GM19395 (cell line): ENCODE measurements at regions not wholly inside any gene's neighbourhood (a gene's known extent, or its start where the extent isn't known, plus 50 kb on each side); places are given as distances from the start of the nearest gene placed in this dataset.

Experiments
- ATAC-seq: cut with Tn5 transposase; IDR thresholded peaks from one replicate; pipeline ENCODE4 v1.9.1; 2021; ENCODE audit warnings: mild to moderate bottlenecking, moderate library complexity; ENCODE audit not compliant: unreplicated experiment

- ATAC-seq = no peak
Observed at GRCh38 chr1:187871177-187871845, 1042.6 kb downstream of the PLA2G4A start.

GRCh38 chr1:187872550-187872949, 1043.8 kb downstream of the PLA2G4A start:
- ATAC-seq = no peak

GRCh38 chr1:187873126-187873525, 1044.4 kb downstream of the PLA2G4A start:
- ATAC-seq = no peak

GRCh38 chr1:187876775-187877174, 1048.0 kb downstream of the PLA2G4A start:
- ATAC-seq = no peak

DNA sequence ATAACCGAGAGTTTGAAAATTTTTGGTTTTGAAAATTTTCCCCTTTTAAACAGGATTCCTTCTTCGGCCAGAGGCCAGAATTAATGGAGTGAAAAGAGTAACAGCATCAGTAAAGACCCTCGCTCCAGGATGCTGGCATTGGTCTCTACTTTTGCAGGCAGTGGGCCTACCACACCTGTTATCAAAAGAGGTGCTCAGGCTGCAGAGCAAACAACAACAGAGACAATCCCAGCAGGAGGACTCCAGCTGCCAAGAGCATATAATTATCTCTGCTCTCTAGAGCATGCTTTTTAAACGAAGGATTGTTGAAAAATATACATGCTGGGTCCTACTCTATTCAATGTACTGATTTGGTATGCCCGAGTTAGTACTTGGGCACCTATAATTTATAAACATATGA, 1048.5 kb downstream of the PLA2G4A start:
- no peak for ATAC-seq

GRCh38 chr1:187878883-187879282, 1050.1 kb downstream of the PLA2G4A start:
- no peak for ATAC-seq

DNA sequence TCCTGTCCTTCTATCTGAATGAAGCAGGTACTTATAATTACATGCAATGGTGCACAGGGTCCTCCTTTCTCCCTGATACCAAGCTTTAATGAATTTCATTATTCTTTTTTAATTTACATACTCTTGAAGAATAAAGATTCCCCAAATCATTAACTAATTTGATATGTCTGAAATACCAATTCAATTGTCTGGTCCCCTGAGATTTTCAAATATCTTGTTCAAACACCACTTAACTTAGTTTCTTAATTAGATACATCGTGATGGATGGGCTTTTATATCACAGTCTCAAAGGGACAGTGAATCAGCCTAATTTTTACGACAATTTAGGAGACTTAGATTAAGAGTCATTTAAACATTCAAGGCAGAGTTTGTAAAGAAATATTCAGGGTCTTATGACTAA, 1054.6 kb downstream of the PLA2G4A start:
- no peak for ATAC-seq

- no peak for ATAC-seq
Observed at GRCh38 chr1:187891993-187892682, 1063.4 kb downstream of the PLA2G4A start.

DNA sequence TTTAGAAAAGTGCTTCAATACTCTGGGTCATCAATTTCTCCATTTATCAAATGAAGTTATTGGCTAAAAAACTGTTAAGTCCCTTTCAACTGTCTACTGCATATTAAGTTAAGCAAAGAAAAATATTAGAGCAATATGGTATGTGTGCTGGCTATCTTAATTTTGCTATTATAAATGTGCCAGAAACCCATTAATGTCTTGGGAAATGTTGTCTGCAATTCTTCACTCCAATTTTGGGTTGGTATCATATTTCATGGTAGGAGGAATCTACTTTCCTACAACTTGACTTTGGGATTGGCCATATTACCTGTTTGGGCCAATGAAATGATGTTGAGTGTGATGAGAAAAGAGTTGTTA, 1063.9 kb downstream of the PLA2G4A start:
- ATAC-seq = no peak

DNA sequence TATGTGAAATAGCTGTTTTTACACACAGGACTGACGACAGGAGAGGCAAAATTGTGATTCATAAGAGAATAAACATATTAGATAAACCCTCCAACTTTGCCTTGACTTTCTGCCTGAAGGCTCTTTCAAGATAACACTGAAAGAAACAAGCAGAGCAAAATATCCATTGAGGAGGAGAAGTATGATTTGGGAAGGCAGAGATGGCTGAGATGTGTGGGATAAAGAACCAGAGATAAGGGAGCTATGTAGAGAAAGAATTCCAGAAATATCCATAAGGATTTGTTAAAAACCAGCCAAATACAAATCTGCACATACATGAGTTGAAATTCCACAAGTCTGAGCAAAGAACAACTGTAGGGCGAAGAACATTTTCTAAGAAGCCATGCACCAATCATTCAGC, 1064.7 kb downstream of the PLA2G4A start:
- ATAC-seq = no peak

- no peak for ATAC-seq
Observed at GRCh38 chr1:187894349-187894748, 1065.6 kb downstream of the PLA2G4A start.

DNA sequence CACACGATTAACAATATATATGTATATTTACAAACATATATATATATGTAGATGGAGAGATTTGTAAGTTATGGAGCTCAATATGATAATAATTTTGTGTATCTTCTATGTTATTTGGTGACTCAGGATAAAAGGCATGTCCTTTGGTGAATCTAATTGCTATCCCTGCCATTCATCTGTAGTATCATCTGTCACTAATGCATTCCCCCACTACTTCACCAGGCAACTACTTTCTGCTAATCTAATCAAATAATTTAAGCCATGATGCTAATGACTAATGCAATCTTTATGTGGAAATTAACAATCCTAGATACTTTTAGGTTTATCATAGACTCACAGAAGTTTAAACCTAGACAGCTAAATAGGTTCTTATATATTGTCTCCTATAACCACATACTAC, 1074.5 kb downstream of the PLA2G4A start:
- no peak for ATAC-seq

GRCh38 chr1:187909382-187909781, 1080.6 kb downstream of the PLA2G4A start:
- ATAC-seq = no peak

- ATAC-seq = no peak
Observed at GRCh38 chr1:187911820-187912219, 1083.1 kb downstream of the PLA2G4A start.

DNA sequence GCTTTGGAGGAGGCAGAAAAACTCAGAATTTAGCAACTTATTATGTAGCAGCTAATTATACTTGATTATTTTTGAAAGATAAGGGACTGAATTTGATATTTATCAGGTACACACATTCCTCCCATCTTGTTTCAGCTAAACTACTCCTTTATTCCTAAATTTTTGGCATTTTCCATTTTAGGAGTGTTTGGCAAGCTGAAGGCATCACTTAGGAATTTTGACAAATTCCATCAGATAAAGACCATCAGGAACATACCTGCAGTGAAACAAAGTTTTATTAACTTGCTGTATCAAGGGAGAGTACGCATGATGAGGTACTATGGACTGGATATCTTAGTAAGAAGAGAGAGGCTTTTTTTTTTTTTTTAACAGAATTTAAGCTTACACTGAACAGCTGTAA, 1092.2 kb downstream of the PLA2G4A start:
- ATAC-seq = no peak

DNA sequence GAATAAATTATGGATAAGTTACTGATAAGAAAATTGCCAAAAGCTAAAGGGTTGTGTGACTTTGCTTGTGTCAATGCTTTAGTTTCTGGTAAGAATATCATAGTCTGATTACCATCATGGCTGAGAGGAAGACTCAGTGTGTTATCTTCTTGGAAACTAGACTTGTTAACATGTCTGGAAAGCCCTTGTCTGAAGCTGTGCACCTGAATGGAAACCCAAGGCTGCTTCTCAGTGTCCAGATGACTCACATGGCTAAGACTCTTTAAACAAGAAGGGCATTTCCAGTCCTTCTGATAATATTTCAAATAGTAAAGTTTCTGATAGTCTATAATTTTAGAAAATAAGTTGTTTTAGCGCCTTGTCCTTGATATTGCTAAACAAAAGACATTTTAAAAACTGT, 1092.7 kb downstream of the PLA2G4A start:
- ATAC-seq = no peak

GRCh38 chr1:187922255-187922654, 1093.5 kb downstream of the PLA2G4A start:
- no peak for ATAC-seq

DNA sequence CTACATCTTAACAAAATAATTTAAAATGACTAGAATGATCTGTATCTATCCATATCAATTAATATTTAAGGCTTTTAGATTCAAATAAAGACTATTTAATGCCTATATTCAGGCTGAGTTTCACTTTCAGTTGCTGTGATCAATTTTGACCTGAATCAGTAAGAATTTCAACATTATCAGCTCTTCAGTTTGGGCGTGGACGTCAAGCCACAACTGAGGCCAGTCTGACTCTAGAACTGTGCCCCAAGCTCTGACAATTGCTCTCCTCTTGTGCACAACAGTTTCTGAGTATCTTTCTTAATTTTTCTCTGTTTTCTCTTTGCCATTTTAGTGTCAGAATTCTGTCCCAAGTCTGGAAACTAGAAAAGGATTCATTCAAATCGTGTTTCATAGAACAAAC, 1095.5 kb downstream of the PLA2G4A start:
- ATAC-seq = no peak

DNA sequence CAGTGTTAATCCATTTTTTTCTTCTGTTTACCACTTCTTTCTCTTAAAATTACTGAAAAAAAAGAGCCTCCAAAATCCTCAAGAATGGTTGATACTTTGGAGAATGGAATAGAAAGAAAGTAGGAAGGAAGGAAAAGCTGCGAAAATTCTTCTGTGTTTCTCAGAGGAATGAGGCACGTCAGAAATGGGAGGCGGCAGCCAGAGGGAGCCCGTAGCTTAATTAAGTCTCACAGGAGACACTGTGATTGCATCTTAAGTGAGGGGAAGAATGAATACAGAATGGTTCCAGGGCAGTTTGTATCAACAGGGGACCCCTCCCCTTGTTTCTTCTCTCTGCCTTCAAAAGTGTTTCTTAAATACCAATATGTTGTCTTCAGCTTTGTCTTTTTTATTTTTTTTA, 1099.5 kb downstream of the PLA2G4A start:
- no peak for ATAC-seq

GRCh38 chr1:187928696-187929095, 1099.9 kb downstream of the PLA2G4A start:
- ATAC-seq = no peak

GRCh38 chr1:187931776-187932175, 1103.0 kb downstream of the PLA2G4A start:
- ATAC-seq = no peak

GRCh38 chr1:187933562-187934419, 1105.0 kb downstream of the PLA2G4A start:
- ATAC-seq = no peak
